Neuronal stem cell (in vitro differentiated cells): ENCODE measurements at regions not wholly inside any gene's neighbourhood (a gene's known extent, or its start where the extent isn't known, plus 50 kb on each side); places are given as distances from the start of the nearest gene placed in this dataset.

Experiments used
- DNase-seq: peaks from one replicate; pipeline ENCODE4 v3.0.0-alpha.2; 2013; ENCODE audit warnings: low spot score
- H2AFZ ChIP-seq: one replicate; pipeline ENCODE4 v1.6.1; 2013; ENCODE audit warnings: mild to moderate bottlenecking, low read length, inconsistent platforms
- H2AK5ac ChIP-seq: 2 replicates; pipeline ENCODE4 v1.6.1; 2013; ENCODE audit warnings: low read depth, mild to moderate bottlenecking, inconsistent platforms, low read length, moderate library complexity, mixed read lengths
- H2BK120ac ChIP-seq: 2 replicates; pipeline ENCODE4 v1.6.1; 2013; ENCODE audit warnings: low read depth, mild to moderate bottlenecking, inconsistent platforms, low read length, moderate library complexity, mixed read lengths
- H2BK12ac ChIP-seq: one replicate; pipeline ENCODE4 v1.6.1; 2013; ENCODE audit warnings: low read length, inconsistent platforms
- H2BK15ac ChIP-seq: 2 replicates; pipeline ENCODE4 v1.6.1; 2013; ENCODE audit warnings: mild to moderate bottlenecking, low read length, inconsistent platforms, mixed read lengths
- H2BK5ac ChIP-seq: one replicate; pipeline ENCODE4 v1.6.1; 2013; ENCODE audit warnings: inconsistent platforms, mild to moderate bottlenecking, low read length, moderate library complexity
- H3K14ac ChIP-seq: one replicate; pipeline ENCODE4 v1.6.1; 2013; ENCODE audit warnings: low read length, inconsistent platforms
- H3K18ac ChIP-seq: 2 replicates; pipeline ENCODE4 v1.6.1; 2013; ENCODE audit warnings: low read length, inconsistent platforms
- H3K23ac ChIP-seq: 2 replicates; pipeline ENCODE4 v1.6.1; 2013; ENCODE audit warnings: low read depth, mild to moderate bottlenecking, mixed read lengths, low read length, inconsistent platforms; ENCODE audit not compliant: poor library complexity
- H3K27ac ChIP-seq: replicated peaks from 3 replicates; pipeline ENCODE4 v1.5.1; 2013; ENCODE audit warnings: low read length, inconsistent platforms
- H3K27me3 ChIP-seq, 3 experiments: 2 replicates each; pipeline ENCODE4 v1.6.1; 2013; ENCODE audit warnings: low read length in 3 of 3, mild to moderate bottlenecking in 2 of 3, inconsistent platforms in 1 of 3, low read depth in 1 of 3, mixed read lengths in 1 of 3, moderate library complexity in 1 of 3; ENCODE audit not compliant: control insufficient read depth in 3 of 3, insufficient read depth in 3 of 3
- H3K36me3 ChIP-seq, 2 donors: replicated peaks in 1 of 2; 2 replicates each; pipeline ENCODE4 v1.6.1; 2013; ENCODE audit warnings: low read length in 2 of 2; ENCODE audit not compliant: control insufficient read depth in 2 of 2, insufficient read depth in 2 of 2
- H3K4ac ChIP-seq: 2 replicates; pipeline ENCODE4 v1.6.1; 2013; ENCODE audit warnings: inconsistent platforms, mild to moderate bottlenecking, low read length, moderate library complexity
- H3K4me1 ChIP-seq, 2 donors: 1 replicate in 1 of 2; 2 replicates in 1 of 2; pipeline ENCODE4 v1.6.1; 2013; ENCODE audit warnings: low read length in 2 of 2, low read depth in 1 of 2; ENCODE audit not compliant: control insufficient read depth in 2 of 2, insufficient read depth in 1 of 2
- H3K4me2 ChIP-seq: one replicate; pipeline ENCODE4 v1.6.1; 2013; ENCODE audit warnings: mild to moderate bottlenecking, low read length, inconsistent platforms; ENCODE audit not compliant: insufficient read depth, poor library complexity, severe bottlenecking
- H3K4me3 ChIP-seq, 2 donors: 2 replicates each; pipeline ENCODE4 v1.5.1; 2013; ENCODE audit warnings: low read length in 2 of 2, mild to moderate bottlenecking in 2 of 2, inconsistent platforms in 1 of 2, moderate library complexity in 1 of 2
- H3K79me1 ChIP-seq: one replicate; pipeline ENCODE4 v1.6.1; 2013; ENCODE audit warnings: low read depth, mild to moderate bottlenecking, inconsistent platforms, low read length, moderate library complexity
- H3K9ac ChIP-seq: one replicate; pipeline ENCODE4 v1.6.1; 2013; ENCODE audit warnings: mild to moderate bottlenecking, low read depth, low read length, inconsistent platforms; ENCODE audit not compliant: poor library complexity
- H3K9me3 ChIP-seq, 2 donors: replicated peaks in 1 of 2; 2 replicates each; pipeline versions ENCODE3 to v1.6.1; 2013; ENCODE audit warnings: low read length in 2 of 2, mild to moderate bottlenecking in 2 of 2, inconsistent platforms in 1 of 2, low read depth in 1 of 2, mixed read lengths in 1 of 2, moderate library complexity in 1 of 2; ENCODE audit not compliant: control insufficient read depth in 2 of 2, insufficient read depth in 1 of 2
- H4K8ac ChIP-seq: one replicate; pipeline ENCODE4 v1.6.1; 2013; ENCODE audit warnings: low read depth, mild to moderate bottlenecking, inconsistent platforms, low read length, moderate library complexity
- H4K91ac ChIP-seq: one replicate; pipeline ENCODE4 v1.6.1; 2013; ENCODE audit warnings: low read length, low read depth, mild to moderate bottlenecking, inconsistent platforms; ENCODE audit not compliant: poor library complexity
- WGBS, 2 donors: extraction: QIAGEN DNeasy Blood & Tissue Kit; methylation state at CpG; one replicate each; pipeline ENCODE4 v1.1.7; 2013; ENCODE audit warnings: missing lambda C conversion rate in 2 of 2, mixed read lengths in 1 of 2; ENCODE audit not compliant: insufficient read length in 2 of 2, insufficient replicate concordance in 1 of 2; ENCODE audit errors: extremely low coverage in 2 of 2; 5-methylcytosine and 5-hydroxymethylcytosine counted together

DNA sequence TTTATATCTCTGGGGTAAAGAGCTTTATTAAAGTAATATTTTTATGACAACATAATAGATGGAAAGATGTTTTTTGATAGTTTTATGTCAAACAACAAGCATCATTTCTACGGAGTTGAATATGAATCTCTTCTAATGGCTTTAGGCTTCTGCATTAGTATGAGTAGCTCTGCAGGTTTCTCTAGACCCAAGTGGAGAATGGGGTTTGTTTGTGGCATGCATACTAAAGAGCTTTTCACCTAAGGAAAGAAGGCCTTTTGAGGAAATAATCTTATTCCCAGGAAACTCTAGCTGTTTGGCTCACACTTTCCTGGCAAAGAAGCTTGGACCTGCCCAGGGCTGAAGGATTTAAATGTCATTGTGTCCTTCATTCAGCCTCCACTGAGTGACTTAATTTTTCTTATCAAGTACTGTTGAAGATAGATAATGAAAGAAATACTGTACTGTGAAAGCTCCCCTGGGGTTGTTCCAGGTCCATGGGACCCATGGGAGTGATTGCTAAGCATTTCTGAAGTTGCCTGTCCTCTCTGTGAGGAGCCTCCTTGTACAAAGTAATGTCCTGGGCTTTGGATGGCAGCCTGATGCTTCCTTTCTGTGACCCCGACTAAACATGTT is 469.3 kb downstream of the LRIG3 start:
- H3K14ac ChIP-seq, result no peak overlapping the region
- no peak overlapping the region for H4K8ac ChIP-seq
- no peak overlapping the region for H2BK120ac ChIP-seq
- no peaks in the 10 kb centered on the region for H3K79me1 ChIP-seq
- H3K27me3 ChIP-seq, result no peaks in the 10 kb centered on the region
- H2AK5ac ChIP-seq, result no peak overlapping the region
- no peak overlapping the region for H3K4ac ChIP-seq
- no peak overlapping the region for H3K23ac ChIP-seq
- no peak overlapping the region for H2AFZ ChIP-seq
- no peak overlapping the region for H4K91ac ChIP-seq
- no peaks in the 10 kb centered on the region for H3K36me3 ChIP-seq
- no CpG with 5 or more reads among the region's 2 CpGs for WGBS, 2 donors
- no peak overlapping the region for H3K27ac ChIP-seq
- no peak for DNase-seq
- no peak overlapping the region for H2BK12ac ChIP-seq
- no peaks in the 10 kb centered on the region for H3K9me3 ChIP-seq
- no peak overlapping the region for H3K4me2 ChIP-seq
- no peak overlapping the region for H3K4me3 ChIP-seq
- H3K18ac ChIP-seq, result no peak overlapping the region
- peaks cover 0 to 3% of the 10 kb centered on the region in 2 donors for H3K4me1 ChIP-seq
- no peak overlapping the region for H3K9ac ChIP-seq
- H2BK5ac ChIP-seq, result no peak overlapping the region
- H2BK15ac ChIP-seq, result no peak overlapping the region

DNA sequence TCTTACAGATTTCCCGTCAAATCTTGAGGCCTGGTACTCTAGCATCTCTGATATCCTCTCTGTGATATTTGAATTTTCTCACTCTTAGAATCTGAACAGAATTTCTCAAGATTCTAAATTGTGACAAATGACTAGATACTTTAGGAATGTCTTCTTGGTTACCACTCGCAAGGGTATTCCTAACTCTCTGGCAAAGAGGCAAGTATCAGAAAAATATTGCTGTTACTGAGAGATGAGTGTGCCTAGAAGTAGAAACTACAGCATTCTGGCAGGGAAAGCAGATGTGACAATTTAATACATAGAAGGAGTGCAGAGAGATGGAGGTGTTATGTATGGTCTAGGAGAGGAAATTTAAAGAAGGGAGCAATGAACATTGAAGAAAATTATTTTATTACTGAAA is 467.8 kb downstream of the LRIG3 start:
- Histone ChIP-seq H3K4me2 (no peak overlapping the region), H2BK12ac (no peak overlapping the region), H3K27ac (no peak overlapping the region), H2BK15ac (no peak overlapping the region), H3K9ac (no peak overlapping the region), H3K27me3 (no peaks in the 10 kb centered on the region), H3K4me3 (no peak overlapping the region), H2BK5ac (no peak overlapping the region), H3K4me1 (peaks cover 0 to 3% of the 10 kb centered on the region in 2 donors), H3K23ac (no peak overlapping the region), H3K9me3 (no peaks in the 10 kb centered on the region), H3K4ac (no peak overlapping the region), H4K91ac (no peak overlapping the region), H2AK5ac (no peak overlapping the region), H3K14ac (no peak overlapping the region), H3K18ac (no peak overlapping the region), H4K8ac (no peak overlapping the region), H3K36me3 (no peaks in the 10 kb centered on the region), H3K79me1 (no peaks in the 10 kb centered on the region), H2BK120ac (no peak overlapping the region), H2AFZ (no peak overlapping the region)
- no peak for DNase-seq
- no CpG with 5 or more reads among the region's 2 CpGs for WGBS, 2 donors

DNA sequence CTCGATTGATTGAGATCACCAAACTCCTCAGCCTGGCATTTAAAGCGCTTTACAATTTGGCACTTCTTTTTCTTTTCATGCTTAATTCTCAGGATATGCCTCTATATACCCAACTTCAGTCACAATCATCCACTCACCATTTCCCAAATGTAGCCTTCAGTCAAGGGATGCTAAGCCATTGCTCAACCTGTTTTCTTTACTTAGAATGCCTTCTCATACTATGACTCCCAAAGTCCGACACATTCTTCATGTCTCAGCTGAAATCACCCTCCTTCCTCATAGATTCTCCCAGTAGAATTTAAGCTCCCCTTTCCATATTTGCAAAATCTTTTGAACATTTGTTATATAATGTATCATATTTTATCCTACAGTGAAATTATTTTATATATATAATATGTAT is 467.0 kb downstream of the LRIG3 start:
- Histone ChIP-seq H3K4me1 (peaks cover 0 to 3% of the 10 kb centered on the region in 2 donors), H3K36me3 (no peaks in the 10 kb centered on the region), H3K14ac (no peak overlapping the region), H2BK12ac (no peak overlapping the region), H3K4me2 (no peak overlapping the region), H2AK5ac (no peak overlapping the region), H3K4me3 (no peak overlapping the region), H3K9ac (no peak overlapping the region), H3K23ac (no peak overlapping the region), H4K91ac (no peak overlapping the region), H3K4ac (no peak overlapping the region), H2BK5ac (no peak overlapping the region), H3K18ac (no peak overlapping the region), H2BK120ac (no peak overlapping the region), H4K8ac (no peak overlapping the region), H2BK15ac (no peak overlapping the region), H3K79me1 (no peaks in the 10 kb centered on the region), H3K27me3 (no peaks in the 10 kb centered on the region), H3K27ac (no peak overlapping the region), H2AFZ (no peak overlapping the region), H3K9me3 (no peaks in the 10 kb centered on the region)
- no CpG with 5 or more reads among the region's 3 CpGs for WGBS, 2 donors
- DNase-seq, result no peak

DNA sequence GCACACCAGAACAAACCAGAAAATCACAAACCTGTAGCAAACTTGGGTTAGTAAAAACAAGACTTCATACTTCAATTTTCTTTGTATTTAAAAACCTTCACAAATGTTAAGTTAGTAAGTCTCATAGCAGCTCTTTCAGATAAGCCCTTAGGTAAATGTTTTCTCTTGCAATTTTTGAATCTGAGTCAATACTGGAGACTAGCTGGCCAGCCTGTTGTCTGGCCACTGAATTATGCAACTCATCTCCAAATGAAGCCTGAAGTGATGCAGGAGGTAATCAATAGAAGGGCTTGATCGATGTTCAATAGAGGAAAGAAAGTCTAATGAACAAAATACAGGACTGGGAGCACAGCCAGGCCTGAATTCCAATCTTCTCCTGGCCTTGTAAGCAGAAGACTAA is 465.2 kb downstream of the LRIG3 start:
- Histone ChIP-seq H2BK120ac (no peak overlapping the region), H3K79me1 (no peaks in the 10 kb centered on the region), H3K23ac (no peak overlapping the region), H2BK5ac (no peak overlapping the region), H4K8ac (no peak overlapping the region), H3K27ac (no peak overlapping the region), H3K36me3 (no peaks in the 10 kb centered on the region), H2BK15ac (no peak overlapping the region), H3K18ac (no peak overlapping the region), H3K4me1 (peaks cover 0 to 1% of the 10 kb centered on the region in 2 donors), H2AK5ac (no peak overlapping the region), H3K9me3 (no peaks in the 10 kb centered on the region), H4K91ac (no peak overlapping the region), H3K14ac (no peak overlapping the region), H3K27me3 (no peaks in the 10 kb centered on the region), H3K4me3 (no peak overlapping the region), H2BK12ac (no peak overlapping the region), H3K9ac (no peak overlapping the region), H3K4ac (no peak overlapping the region), H2AFZ (no peak overlapping the region), H3K4me2 (no peak overlapping the region)
- DNase-seq, result no peak
- WGBS, 2 donors, result no CpG with 5 or more reads among the region's 1 CpG
